A549 (cell line): ENCODE measurements at regions not wholly inside any gene's neighbourhood (a gene's known extent, or its start where the extent isn't known, plus 50 kb on each side); places are given as distances from the start of the nearest gene placed in this dataset.

Source experiments
- BHLHE40 ChIP-seq: IDR thresholded peaks from 2 replicates; pipeline ENCODE4 v1.6.1; 2012; ENCODE audit warnings: low read depth, low read length, inconsistent platforms
- CHD2 ChIP-seq: fragments of 150-350 bp; IDR thresholded peaks from 2 replicates; pipeline ENCODE4 v1.6.1; 2014; ENCODE audit warnings: low read length; ENCODE audit not compliant: partially characterized antibody
- EP300 ChIP-seq, 2 experiments: fragments of >200 bp; sonication (Bioruptor Twin); formaldehyde crosslinking; IDR thresholded peaks; 2 replicates in 1 of 2; 3 replicates in 1 of 2; pipeline ENCODE4 v1.6.1; 2016 to 2017
- HDAC2 ChIP-seq: fragments of 200-600 bp; sonication (generic); IDR thresholded peaks from 2 replicates; pipeline ENCODE4 v1.6.1; 2016
- MAZ ChIP-seq: fragments of 150-350 bp; IDR thresholded peaks from 2 replicates; pipeline ENCODE4 v1.6.1; 2014; ENCODE audit warnings: antibody characterized with exemption, low read depth, low read length, borderline replicate concordance
- NR3C1 ChIP-seq: fragments of >200 bp; sonication (Bioruptor Twin); formaldehyde crosslinking; IDR thresholded peaks from 3 replicates; pipeline ENCODE4 v1.6.1; 2017
- POLR2A ChIP-seq: IDR thresholded peaks from 2 replicates; pipeline ENCODE4 v1.6.1; 2012; ENCODE audit warnings: mild to moderate bottlenecking, low read length
- POLR2AphosphoS2 ChIP-seq: conservative IDR thresholded peaks from 2 replicates; pipeline ENCODE4 v1.6.1; 2012; ENCODE audit warnings: low read length, improper control_type of control experiment, inconsistent platforms
- RAD21 ChIP-seq, 2 experiments: fragments of >200 bp in 1 of 2; sonication (Bioruptor Twin) in 1 of 2; formaldehyde crosslinking in 1 of 2; IDR thresholded peaks in 1 of 2; conservative IDR thresholded peaks in 1 of 2; 2 replicates in 1 of 2; 3 replicates in 1 of 2; pipeline ENCODE4 v1.6.1; 2012 to 2018; ENCODE audit warnings: inconsistent platforms in 1 of 2
- ZFP36 ChIP-seq: fragments of 450-650 bp; IDR thresholded peaks from 2 replicates; pipeline ENCODE4 v1.6.1; 2014; ENCODE audit warnings: borderline replicate concordance; ENCODE audit not compliant: partially characterized antibody
- TF ChIP-seq, protein P1 (sequence below): fragments of >200 bp; sonication (Bioruptor Twin); formaldehyde crosslinking; IDR thresholded peaks from 3 replicates; pipeline ENCODE4 v1.5.1; 2016
- TF ChIP-seq, protein P2 (sequence below): IDR thresholded peaks from 2 replicates; pipeline ENCODE4 v1.6.1; 2012; ENCODE audit warnings: low read depth, borderline replicate concordance
- TF ChIP-seq, protein P3 (sequence below): IDR thresholded peaks from 2 replicates; pipeline ENCODE4 v1.6.1; 2012
- TF ChIP-seq, protein P4 (sequence below): fragments of 200-600 bp; sonication (generic); IDR thresholded peaks from 2 replicates; pipeline ENCODE4 v1.6.1; 2016; ENCODE audit warnings: antibody characterized with exemption, mild to moderate bottlenecking, moderate library complexity

DNA sequence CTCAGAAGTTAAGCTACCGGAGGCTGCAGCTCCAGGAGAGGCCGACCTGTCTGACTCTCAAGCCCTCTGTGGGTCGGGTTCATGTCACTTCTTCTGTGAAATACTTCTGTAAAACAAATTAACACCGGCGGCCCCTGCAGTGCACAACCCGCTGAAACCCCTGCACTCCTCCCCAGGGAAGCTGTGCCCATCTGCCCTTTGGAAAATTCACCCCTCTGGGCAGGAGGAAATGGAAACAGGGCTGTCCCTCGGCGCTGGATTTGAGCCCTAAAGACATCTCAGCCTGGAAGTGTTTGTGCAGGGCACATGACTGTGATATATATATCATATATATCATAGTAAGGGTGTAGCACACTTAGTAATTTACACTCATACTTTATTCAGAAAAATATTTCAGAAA is 415.3 kb downstream of the IRS2 start:
- TF ChIP-seq, protein P1, sequence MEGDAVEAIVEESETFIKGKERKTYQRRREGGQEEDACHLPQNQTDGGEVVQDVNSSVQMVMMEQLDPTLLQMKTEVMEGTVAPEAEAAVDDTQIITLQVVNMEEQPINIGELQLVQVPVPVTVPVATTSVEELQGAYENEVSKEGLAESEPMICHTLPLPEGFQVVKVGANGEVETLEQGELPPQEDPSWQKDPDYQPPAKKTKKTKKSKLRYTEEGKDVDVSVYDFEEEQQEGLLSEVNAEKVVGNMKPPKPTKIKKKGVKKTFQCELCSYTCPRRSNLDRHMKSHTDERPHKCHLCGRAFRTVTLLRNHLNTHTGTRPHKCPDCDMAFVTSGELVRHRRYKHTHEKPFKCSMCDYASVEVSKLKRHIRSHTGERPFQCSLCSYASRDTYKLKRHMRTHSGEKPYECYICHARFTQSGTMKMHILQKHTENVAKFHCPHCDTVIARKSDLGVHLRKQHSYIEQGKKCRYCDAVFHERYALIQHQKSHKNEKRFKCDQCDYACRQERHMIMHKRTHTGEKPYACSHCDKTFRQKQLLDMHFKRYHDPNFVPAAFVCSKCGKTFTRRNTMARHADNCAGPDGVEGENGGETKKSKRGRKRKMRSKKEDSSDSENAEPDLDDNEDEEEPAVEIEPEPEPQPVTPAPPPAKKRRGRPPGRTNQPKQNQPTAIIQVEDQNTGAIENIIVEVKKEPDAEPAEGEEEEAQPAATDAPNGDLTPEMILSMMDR = no peak
- TF ChIP-seq, protein P2, sequence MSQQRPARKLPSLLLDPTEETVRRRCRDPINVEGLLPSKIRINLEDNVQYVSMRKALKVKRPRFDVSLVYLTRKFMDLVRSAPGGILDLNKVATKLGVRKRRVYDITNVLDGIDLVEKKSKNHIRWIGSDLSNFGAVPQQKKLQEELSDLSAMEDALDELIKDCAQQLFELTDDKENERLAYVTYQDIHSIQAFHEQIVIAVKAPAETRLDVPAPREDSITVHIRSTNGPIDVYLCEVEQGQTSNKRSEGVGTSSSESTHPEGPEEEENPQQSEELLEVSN = no peak
- TF ChIP-seq MAZ = no peak
- TF ChIP-seq, protein P3, sequence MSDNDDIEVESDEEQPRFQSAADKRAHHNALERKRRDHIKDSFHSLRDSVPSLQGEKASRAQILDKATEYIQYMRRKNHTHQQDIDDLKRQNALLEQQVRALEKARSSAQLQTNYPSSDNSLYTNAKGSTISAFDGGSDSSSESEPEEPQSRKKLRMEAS = no peak
- TF ChIP-seq NR3C1 = no peak
- no peak for TF ChIP-seq RAD21 (conservative IDR thresholded peaks at IDR 0.05 in 1 of 2, IDR thresholded peaks at IDR 0.05 in 1 of 2)
- TF ChIP-seq, protein P4, sequence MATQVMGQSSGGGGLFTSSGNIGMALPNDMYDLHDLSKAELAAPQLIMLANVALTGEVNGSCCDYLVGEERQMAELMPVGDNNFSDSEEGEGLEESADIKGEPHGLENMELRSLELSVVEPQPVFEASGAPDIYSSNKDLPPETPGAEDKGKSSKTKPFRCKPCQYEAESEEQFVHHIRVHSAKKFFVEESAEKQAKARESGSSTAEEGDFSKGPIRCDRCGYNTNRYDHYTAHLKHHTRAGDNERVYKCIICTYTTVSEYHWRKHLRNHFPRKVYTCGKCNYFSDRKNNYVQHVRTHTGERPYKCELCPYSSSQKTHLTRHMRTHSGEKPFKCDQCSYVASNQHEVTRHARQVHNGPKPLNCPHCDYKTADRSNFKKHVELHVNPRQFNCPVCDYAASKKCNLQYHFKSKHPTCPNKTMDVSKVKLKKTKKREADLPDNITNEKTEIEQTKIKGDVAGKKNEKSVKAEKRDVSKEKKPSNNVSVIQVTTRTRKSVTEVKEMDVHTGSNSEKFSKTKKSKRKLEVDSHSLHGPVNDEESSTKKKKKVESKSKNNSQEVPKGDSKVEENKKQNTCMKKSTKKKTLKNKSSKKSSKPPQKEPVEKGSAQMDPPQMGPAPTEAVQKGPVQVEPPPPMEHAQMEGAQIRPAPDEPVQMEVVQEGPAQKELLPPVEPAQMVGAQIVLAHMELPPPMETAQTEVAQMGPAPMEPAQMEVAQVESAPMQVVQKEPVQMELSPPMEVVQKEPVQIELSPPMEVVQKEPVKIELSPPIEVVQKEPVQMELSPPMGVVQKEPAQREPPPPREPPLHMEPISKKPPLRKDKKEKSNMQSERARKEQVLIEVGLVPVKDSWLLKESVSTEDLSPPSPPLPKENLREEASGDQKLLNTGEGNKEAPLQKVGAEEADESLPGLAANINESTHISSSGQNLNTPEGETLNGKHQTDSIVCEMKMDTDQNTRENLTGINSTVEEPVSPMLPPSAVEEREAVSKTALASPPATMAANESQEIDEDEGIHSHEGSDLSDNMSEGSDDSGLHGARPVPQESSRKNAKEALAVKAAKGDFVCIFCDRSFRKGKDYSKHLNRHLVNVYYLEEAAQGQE = no peak
- TF ChIP-seq POLR2A = no peak
- TF ChIP-seq BHLHE40 = no peak
- TF ChIP-seq POLR2AphosphoS2 = no peak
- no peak for TF ChIP-seq ZFP36
- no peak for TF ChIP-seq CHD2
- TF ChIP-seq EP300 (IDR thresholded peaks at IDR 0.05) = no peak
- no peak for TF ChIP-seq HDAC2
